ENCODE measurements at regions not wholly inside any gene's neighbourhood (a gene's known extent, or its start where the extent isn't known, plus 50 kb on each side); places are given as distances from the start of the nearest gene placed in this dataset.

- DNase-seq, result no peak
Measured at GRCh38 chr10:8576281-8576680, 521.8 kb downstream of the GATA3 start.

DNA sequence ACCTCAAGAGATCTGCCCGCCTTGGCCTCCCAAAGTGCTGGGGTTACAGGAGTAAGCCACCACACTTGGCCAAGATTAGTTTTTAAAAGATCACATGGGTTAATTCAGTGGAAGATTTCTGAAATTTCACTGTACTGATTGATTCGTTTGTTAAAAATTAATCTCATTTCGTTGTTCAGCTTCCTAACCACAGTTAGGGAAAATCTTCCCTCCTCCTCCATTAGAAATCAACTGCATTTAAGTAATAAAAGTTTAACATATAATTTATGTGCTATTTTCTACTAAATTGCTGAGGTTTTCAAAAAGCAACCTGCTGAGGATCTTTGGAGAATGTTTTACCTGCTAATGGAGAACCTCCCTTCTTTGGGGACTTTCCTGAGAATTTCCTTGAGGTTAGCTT lies 522.4 kb downstream of the GATA3 start:
- DNase-seq, result no peak

GRCh38 chr10:8577686-8578085 lies 523.2 kb downstream of the GATA3 start:
- DNase-seq, result no peak

DNA sequence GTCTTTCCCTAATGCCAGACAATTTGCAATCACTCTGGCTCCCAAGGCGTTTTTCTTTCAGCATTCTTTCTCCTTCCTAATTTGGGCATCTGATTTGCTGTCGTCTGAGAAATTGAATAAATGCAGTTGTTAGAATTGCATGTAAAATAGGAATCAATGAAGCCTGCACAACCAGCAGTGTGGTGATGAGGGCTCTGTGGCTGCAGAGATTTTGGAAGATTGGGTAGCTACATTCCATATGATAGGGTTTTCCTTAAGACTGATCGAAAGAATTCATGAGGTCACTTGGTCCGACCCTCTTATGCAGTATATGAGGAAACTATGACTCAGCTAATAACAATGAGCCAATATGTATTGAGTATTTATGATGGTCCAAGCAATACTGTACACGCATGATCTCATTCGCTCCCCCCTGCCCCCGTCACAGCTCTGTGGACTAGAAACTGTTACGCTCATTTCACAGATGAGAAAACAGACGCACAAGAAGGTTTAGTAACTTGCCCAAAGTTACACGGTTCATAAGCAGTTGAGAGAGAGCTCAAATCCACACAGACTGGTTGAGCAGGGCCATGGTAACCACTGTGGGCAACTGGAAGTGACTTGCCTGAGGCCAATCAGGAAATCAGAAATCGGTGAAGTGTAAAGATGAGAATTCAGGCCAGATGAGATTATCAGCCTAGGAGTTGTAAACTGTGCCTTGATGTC lies 527.2 kb downstream of the GATA3 start:
- DNase-seq, result no peak

GRCh38 chr10:8583096-8583495 lies 528.6 kb downstream of the GATA3 start:
- DNase-seq, result no peak

DNA sequence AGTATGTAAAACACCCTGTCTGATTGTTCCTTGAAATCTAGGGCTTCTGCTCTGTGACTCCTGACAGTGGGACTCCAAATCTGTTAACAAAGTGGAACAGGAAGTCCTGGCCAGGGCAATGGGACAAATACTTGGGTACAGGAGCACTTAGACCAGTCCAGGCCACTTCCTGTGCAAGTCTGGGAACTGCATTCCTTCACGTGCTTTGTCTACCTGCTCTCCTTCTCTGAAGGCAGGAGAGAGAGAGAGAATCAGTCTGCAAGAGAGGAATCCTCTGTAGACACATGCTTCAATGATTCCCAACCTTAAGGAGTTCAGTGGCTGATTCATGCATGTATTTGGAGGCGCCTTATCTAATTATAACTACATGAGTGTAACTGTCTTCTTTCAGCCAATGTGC lies 530.2 kb downstream of the GATA3 start:
- DNase-seq, result no peak

DNA sequence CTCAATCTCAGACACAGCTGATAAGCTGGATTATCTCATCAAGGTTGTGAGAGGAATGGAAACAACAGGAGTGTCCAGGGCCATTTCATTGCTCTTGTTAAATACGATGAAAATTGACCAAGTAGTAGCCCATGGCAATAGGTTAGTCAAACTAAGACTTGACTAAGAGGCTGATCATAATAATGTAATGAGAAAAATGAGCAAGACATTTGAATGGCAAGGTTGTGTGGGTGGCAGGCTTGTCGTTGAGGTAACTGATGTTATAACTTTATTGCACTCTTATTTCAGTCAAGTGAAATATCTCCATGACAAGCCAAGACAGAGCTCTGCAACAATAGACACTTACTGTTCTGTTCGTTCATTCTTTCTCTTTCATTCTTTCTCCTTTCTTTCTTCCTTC lies 532.0 kb downstream of the GATA3 start:
- DNase-seq, result no peak

- no peak for DNase-seq
Measured at GRCh38 chr10:8588135-8588534, 533.6 kb downstream of the GATA3 start.

- no peak for DNase-seq
Measured at GRCh38 chr10:8590518-8590917, 536.0 kb downstream of the GATA3 start.

DNA sequence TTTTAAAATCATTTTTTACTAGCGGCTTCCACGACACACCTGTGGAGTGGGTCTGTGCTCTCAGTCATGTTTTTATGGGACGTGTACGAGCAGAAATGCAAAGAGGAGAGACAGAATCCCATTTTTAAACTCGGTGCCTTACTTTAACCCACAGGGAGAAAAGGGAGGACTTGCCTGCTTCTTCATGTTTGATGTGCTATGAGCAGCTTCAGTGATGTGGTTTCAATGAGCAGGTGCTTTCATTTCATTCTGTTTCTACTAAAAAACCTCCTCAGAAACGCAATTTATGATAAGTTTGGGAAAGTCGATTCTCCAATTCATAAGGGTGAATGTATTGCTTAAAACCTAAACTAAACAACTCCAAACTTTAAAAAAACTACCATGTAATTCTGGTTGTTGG lies 537.2 kb downstream of the GATA3 start:
- DNase-seq, result no peak

DNA sequence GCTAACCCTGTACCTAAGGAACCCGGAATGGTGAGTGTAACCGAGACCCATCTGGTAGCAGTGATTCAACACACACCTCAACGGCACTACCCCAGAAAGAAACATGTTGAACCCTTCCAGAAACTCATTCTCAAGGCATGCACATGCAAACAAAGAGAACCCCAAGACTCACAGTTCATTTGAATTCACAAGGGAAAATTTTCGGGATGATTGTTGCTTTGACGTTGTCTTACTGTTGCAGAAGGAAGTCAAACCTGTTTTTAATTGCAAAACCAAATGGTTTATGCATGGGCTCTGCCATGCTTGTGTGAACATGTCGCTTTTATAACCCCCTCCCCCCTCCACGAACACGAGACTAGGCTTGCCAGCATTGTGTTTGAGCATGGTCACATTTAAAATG lies 539.7 kb downstream of the GATA3 start:
- DNase-seq, result no peak

- DNase-seq, result no peak
Measured at GRCh38 chr10:8594711-8595110, 540.2 kb downstream of the GATA3 start.

DNA sequence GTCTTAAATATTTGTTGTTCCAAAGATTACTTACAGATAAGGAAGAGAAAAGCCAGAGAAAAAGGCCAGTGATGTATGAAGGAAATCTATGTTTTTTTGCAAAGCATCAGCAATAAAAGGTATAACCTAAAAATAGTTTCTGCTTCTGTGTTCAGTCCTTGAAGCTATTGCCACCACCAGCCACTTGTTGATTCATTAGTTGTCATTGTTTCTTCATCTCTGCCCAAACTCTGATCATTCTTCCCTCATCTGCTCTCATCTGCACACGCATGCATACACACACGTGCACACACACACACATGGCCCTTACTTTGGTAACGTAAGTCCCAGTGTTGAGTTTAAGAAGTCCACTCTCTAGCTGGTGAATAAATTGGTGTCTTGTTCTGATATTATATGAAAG lies 540.7 kb downstream of the GATA3 start:
- DNase-seq, result no peak

- no peak for DNase-seq
Measured at GRCh38 chr10:8596929-8597472, 542.5 kb downstream of the GATA3 start.

DNA sequence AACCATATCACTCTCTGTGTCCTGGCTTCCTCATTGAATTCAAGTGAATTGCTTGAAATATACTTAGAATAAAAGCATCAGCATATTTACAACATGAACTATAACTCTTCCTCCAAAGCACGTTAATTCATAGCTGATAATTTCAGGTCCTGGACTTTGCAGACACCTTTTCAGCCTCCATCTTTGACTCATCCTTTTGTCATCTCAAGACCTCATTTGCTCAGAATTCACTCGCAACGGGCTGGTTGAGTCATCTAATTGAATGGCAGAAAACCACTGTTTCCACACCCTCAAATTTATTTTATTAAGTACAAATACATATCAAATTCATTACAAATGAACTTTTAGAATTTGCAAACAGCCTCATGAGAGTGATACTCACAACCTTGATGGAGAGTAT lies 545.7 kb downstream of the GATA3 start:
- no peak for DNase-seq

DNA sequence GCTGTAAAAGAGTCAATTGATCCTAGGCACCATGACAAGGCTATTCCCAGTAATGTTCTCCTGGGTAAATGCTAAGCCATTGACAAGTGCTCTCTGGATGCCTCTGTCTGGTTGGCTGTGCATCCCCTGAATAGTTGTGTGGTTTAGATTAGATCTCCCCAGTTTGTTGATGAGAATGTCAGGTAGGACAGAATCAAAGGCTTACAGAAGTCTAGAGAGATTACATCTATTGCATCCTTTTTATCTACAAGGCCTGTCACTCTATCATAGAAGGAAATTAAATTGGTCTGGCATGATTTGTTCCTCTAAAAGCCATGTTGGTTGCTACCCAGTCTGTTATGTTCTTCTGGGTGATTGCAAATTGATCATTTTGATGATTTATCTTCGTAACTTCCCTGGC lies 548.3 kb downstream of the GATA3 start:
- no peak for DNase-seq

- no peak for DNase-seq
Measured at GRCh38 chr10:8614054-8614565, 559.6 kb downstream of the GATA3 start.

GRCh38 chr10:8615118-8615517 lies 560.6 kb downstream of the GATA3 start:
- DNase-seq, result no peak

GRCh38 chr10:8616166-8616565 lies 561.7 kb downstream of the GATA3 start:
- DNase-seq, result peak; percentile 4

- DNase-seq, result no peak
Measured at GRCh38 chr10:8617792-8618191, 563.3 kb downstream of the GATA3 start.

DNA sequence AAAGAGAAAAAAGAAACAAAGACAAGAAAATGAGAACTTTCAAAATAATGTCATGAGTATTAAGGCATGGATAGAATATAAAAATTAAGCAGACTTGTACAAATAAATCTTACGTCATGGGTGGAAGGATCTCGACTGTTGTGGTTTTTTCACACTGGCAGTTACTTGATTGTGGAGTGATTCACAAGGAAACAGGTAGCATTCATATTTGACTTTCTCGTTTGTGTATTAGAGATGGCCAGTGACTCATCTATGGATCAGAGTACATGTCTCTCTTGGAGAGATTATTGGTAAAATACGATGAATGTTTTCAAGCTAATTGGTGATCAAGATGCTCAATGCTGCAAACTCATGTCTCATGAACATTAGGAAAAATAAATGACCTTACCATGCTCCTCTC lies 564.3 kb downstream of the GATA3 start:
- DNase-seq, result no peak

DNA sequence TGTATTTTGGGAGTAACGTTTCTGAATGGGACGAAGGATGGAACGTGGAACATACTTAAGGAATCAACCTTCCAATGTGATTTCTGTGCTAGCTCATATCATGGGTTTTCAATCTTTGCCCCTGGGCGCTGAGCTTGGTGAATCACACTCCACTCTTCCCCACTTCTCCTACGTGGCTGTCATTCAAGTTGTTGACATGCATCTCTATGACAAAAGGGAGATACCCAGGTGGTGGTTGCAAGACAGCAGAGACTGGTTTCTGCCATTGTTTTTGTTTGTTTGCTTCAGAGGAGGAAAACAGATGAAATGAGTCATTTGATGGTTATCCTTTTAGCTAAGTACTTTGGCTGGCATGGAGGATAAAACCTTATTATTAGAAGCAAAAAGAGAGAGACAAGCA lies 573.9 kb downstream of the GATA3 start:
- no peak for DNase-seq

GRCh38 chr10:8633909-8634308 lies 579.4 kb downstream of the GATA3 start:
- no peak for DNase-seq

GRCh38 chr10:8636371-8636770 lies 581.9 kb downstream of the GATA3 start:
- no peak for DNase-seq

- DNase-seq, result no peak
Measured at GRCh38 chr10:8637640-8638039, 583.2 kb downstream of the GATA3 start.
